Adrenal gland (tissue), 5 donors: ENCODE measurements at regions not wholly inside any gene's neighbourhood (a gene's known extent, or its start where the extent isn't known, plus 50 kb on each side); places are given as distances from the start of the nearest gene placed in this dataset.

Experiments used
- CTCF ChIP-seq, 6 experiments: fragments of 450-650 bp in 4 of 6; fragments of 200-600 bp in 2 of 6; sonication (generic) in 1 of 6; IDR thresholded peaks; 1 replicate in 5 of 6; 2 replicates in 1 of 6; pipeline versions ENCODE4 v1.5.1 to v1.8.0; 2016 to 2021; ENCODE audit warnings: antibody characterized with exemption in 6 of 6, mild to moderate bottlenecking in 2 of 6, moderate library complexity in 1 of 6
- POLR2A ChIP-seq, 2 donors: fragments of 450-650 bp; IDR thresholded peaks; one replicate each; pipeline ENCODE4 v1.6.1; 2017; ENCODE audit warnings: antibody characterized with exemption in 2 of 2, mild to moderate bottlenecking in 2 of 2, moderate library complexity in 1 of 2
- donor health status: DM: no; HTN: no; CAD: no.

DNA sequence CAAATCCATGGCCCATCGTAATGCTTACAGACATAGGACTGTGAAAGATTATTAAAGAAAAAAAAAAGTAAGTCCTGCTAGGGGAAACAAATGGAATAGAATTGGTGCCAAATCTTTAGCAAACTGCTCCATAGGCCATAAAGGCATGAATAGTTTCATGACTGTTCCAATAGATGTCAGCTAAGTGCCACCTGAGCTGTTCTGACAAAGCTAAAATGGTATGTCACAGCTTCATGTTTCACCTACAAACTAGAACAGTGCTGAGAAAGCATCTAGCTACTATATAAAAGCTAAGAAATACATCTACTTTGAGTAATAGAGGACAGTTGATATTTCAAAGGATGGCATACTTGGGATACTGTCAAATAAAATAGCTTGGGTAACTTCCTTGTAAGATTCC lies 771.6 kb upstream of the CA10 start:
- TF ChIP-seq CTCF (IDR thresholded peaks at IDR 0.05): no peak
- no peak for TF ChIP-seq POLR2A (IDR thresholded peaks at IDR 0.05)
